Motor neuron (in vitro differentiated cells): ENCODE measurements at regions not wholly inside any gene's neighbourhood (a gene's known extent, or its start where the extent isn't known, plus 50 kb on each side); places are given as distances from the start of the nearest gene placed in this dataset.
A peak's percentile ranks its signal among the peaks of the same experiment; 100 is the strongest.
"Not testable (repeated sequence)": the region's sequence is repeated elsewhere in the genome, so short reads cannot be mapped to it uniquely, and the experiment has no call there.

Experiments used
- ATAC-seq, 8 experiments: fragments of 200-7000 bp; cut with Tn5 transposase; replicated peaks in 6 of 8; 2 replicates each; pipeline ENCODE4 v1.8.0; 2021; ENCODE audit warnings: mild to moderate bottlenecking in 8 of 8, moderate library complexity in 8 of 8
- H3K27ac ChIP-seq, 2 donors: fragments of 250-450 bp; sonication (Bioruptor Pico); 2 replicates each; pipeline ENCODE4 v1.9.0; 2021; ENCODE audit warnings: antibody characterized with exemption in 2 of 2, mild to moderate bottlenecking in 2 of 2, moderate library complexity in 1 of 2
- H3K4me1 ChIP-seq, 2 donors: fragments of 250-450 bp; sonication (Bioruptor Pico); replicated peaks in 1 of 2; 2 replicates each; pipeline ENCODE4 v1.6.1; 2021; ENCODE audit warnings: antibody characterized with exemption in 2 of 2, mild to moderate bottlenecking in 2 of 2, moderate library complexity in 1 of 2
- H3K4me3 ChIP-seq, 5 donors: fragments of 250-450 bp; sonication (Bioruptor Pico); 2 replicates each; pipeline ENCODE4 v1.9.0; 2021; ENCODE audit warnings: antibody characterized with exemption in 5 of 5, mild to moderate bottlenecking in 5 of 5, moderate library complexity in 4 of 5
- WGBS, 10 experiments: fragments of 450-650 bp; shearing (Covaris generic); methylation state at CpG; one replicate each; pipeline ENCODE4 v1.0.0; 2022; 5-methylcytosine and 5-hydroxymethylcytosine counted together
- in situ Hi-C, 9 experiments: fragments of 400-800 bp; cut with MboI; loops; one replicate each; pipeline ENCODE4 v1.15.0; 2021; ENCODE audit warnings: low sequenced_read_pairs in 9 of 9, low pct_unique_long_range_greater_than_20kb in 2 of 9; ENCODE audit not compliant: unreplicated experiment in 9 of 9

DNA sequence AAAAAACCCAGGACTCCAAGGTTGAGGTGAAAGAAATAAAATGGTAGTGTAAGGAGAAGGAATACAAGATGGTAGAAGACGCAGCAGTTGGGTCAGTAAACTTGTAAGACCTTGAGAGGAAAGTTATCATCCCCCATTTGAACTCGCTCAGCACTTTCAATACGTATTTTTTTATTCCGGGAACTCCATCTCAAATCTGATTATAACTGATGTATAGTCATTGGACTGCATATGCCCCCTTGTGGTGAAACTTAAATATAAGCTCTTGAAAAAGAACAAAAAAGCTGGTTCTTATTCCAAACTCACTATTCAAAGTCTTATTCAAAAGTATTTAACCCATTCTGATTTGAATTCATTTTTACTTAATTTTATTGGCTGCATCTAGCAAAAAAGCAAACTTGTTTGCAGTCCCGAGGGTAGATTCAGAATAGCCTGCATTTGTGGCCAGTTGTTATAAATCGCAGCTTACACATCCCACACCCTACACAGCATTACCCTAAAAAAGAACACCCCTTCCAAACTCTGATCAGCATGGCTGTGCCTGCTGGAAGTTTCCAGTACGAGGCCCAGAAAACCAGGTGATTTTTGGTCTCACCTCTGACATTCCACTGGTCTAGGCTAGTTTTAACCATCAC lies 118.0 kb downstream of the ESM1 start:
- peak in 3 of 8 experiments; percentile 42 to 70 (median 64) for ATAC-seq
- Histone ChIP-seq H3K27ac (no peak overlapping the region), H3K4me3 (no peak overlapping the region), H3K4me1 (no peaks in the 10 kb centered on the region)
- 0 to 52% (median 23%) methylated on average over 1 to 7 of the region's 7 CpGs for WGBS, 10 experiments
- in situ Hi-C loops, result loop anchor here in 4 of 9 experiments (25.0 kb wide), 1 partner anchor 355 kb away; the partner anchor contains the start of gene SNX18 (in 4 of the 4)

DNA sequence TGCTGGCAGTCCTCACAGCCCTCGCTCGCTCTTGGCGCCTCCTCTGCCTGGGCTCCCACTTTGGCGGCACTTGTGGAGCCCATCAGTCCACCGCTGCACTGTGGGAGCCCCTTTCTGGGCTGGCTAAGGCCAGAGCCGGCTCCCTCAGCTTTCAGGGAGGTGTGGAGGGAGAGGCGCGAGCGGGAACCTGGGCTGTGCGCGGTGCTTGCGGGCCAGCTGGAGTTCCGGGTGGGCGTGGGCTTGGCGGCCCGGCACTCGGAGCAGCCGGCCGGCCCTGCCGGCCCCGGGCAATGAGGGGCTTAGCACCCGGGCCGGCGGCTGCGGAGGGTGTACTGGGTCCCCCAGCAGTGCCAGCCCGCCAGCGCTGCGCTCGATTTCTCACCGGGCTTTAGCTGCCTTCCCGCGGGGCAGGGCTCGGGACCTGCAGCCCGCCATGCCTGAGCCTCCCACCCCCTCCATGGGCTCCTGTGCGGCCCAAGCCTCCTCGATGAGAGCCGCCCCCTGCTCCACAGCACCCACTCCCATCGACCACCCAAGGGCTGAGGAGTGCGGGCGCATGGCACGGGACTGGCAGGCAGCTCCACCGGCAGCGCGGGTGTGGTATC lies 120.4 kb downstream of the ESM1 start:
- not testable (repeated sequence) for H3K4me1 ChIP-seq, H3K27ac ChIP-seq, ATAC-seq, H3K4me3 ChIP-seq
- in situ Hi-C loops, result loop anchor here in 4 of 9 experiments (25.0 kb wide), 1 partner anchor 353 kb away; the partner anchor contains the start of gene SNX18 (in 4 of the 4)
- 90% methylated on average over 2 of the region's 44 CpGs; no CpG with 5 or more reads in 9 of the 10 experiments for WGBS, 10 experiments

- in situ Hi-C loops, result loop anchor here in 4 of 9 experiments (25.0 kb wide), 1 partner anchor 350 kb away; the partner anchor contains the start of gene SNX18 (in 4 of the 4)
- H3K4me1 ChIP-seq, result no peaks in the 10 kb centered on the region
- H3K4me3 ChIP-seq, result no peak overlapping the region
- ATAC-seq, result peak in 4 of 8 experiments; percentile 33 to 47 (median 42)
- WGBS, 10 experiments, result 36 to 93% (median 67%) methylated on average over 2 to 6 of the region's 7 CpGs; no CpG with 5 or more reads in 2 of the 10 experiments
- no peak overlapping the region for H3K27ac ChIP-seq
Measured at GRCh38 chr5:54862036-54862435, 123.4 kb downstream of the ESM1 start.

GRCh38 chr5:54861212-54861894 lies 124.0 kb downstream of the ESM1 start:
- in situ Hi-C loops, result loop anchor here in 4 of 9 experiments (25.0 kb wide), 1 partner anchor 349 kb away; the partner anchor contains the start of gene SNX18 (in 4 of the 4)
- ATAC-seq, result no peak
- 27 to 93% (median 59%) methylated on average over 2 to 4 of the region's 5 CpGs; no CpG with 5 or more reads in 2 of the 10 experiments for WGBS, 10 experiments
- no peak overlapping the region for H3K27ac ChIP-seq
- H3K4me1 ChIP-seq, result no peaks in the 10 kb centered on the region
- H3K4me3 ChIP-seq, result no peak overlapping the region

DNA sequence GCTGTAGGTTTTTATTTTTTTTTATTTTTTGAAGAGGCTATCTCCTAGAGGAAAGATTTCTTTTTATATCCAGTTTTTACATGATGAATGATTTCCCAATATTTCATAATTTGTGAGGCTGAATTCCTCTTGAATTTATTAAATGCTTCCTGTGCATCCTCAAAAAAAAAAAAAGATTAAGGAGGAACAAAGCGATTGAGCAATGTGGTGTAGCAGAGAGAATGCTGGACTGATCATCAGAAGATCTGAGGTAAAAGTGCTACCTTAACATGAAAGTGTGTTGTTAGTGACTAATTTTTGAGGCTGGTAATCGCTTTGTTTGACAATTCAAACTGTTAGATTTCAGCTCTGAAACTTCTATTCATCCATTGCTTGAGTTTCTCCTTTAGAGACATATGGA lies 125.1 kb downstream of the ESM1 start:
- H3K4me1 ChIP-seq, result no peaks in the 10 kb centered on the region
- in situ Hi-C loops, result loop anchor here in 4 of 9 experiments (25.0 kb wide), 1 partner anchor 348 kb away; the partner anchor contains the start of gene SNX18 (in 4 of the 4)
- 0 to 78% (median 67%) methylated on average over 2 of the region's 2 CpGs; no CpG with 5 or more reads in 1 of the 10 experiments for WGBS, 10 experiments
- H3K27ac ChIP-seq, result no peak overlapping the region
- ATAC-seq, result no peak
- H3K4me3 ChIP-seq, result no peak overlapping the region

DNA sequence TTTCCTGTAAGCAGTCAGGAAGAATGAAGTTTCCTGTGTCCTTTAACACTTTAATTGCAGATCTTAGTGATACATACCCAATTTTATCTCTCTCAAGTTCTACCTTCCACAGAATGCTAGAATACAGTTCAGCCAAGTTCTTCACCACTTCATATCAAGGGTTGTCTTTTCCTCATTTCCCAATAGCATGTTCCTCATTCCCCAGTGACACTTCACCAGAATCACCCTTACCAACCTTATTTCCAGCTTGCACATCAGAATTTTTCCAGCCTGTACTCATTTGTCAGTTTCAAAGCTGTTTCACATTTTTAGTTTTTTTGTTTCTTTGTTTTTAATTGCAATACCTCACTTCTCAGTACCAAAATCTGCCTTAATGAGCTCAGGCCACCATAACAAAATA lies 126.1 kb downstream of the ESM1 start:
- Histone ChIP-seq H3K4me3 (no peak overlapping the region), H3K27ac (no peak overlapping the region), H3K4me1 (no peaks in the 10 kb centered on the region)
- no peak for ATAC-seq
- in situ Hi-C loops, result loop anchor here in 6 of 9 experiments (10.0 to 25.0 kb wide), 2 partner anchors 345 to 347 kb away; partner anchors contain the start of gene SNX18 (in 6 of the 6)

GRCh38 chr5:54854883-54855581 lies 130.4 kb downstream of the ESM1 start:
- Histone ChIP-seq H3K4me1 (no peaks in the 10 kb centered on the region), H3K4me3 (no peak overlapping the region), H3K27ac (no peak overlapping the region)
- ATAC-seq, result no peak
- in situ Hi-C loops, result loop anchor here in 6 of 9 experiments (10.0 to 25.0 kb wide), 2 partner anchors 340 to 343 kb away; partner anchors contain the start of gene SNX18 (in 6 of the 6)
- WGBS, 10 experiments, result 39 to 100% (median 83%) methylated on average over 1 to 5 of the region's 5 CpGs

- no peak overlapping the region for H3K4me3 ChIP-seq
- in situ Hi-C loops, result loop anchor here in 6 of 9 experiments (10.0 to 25.0 kb wide), 2 partner anchors 337 to 340 kb away; partner anchors contain the start of gene SNX18 (in 6 of the 6)
- no peak for ATAC-seq
- no peak overlapping the region for H3K27ac ChIP-seq
- no peaks in the 10 kb centered on the region for H3K4me1 ChIP-seq
- 44 to 88% (median 63%) methylated on average over 1 to 3 of the region's 3 CpGs for WGBS, 10 experiments
Measured at GRCh38 chr5:54852007-54852406, 133.4 kb downstream of the ESM1 start.

GRCh38 chr5:54851449-54851848 lies 133.9 kb downstream of the ESM1 start:
- no peak for ATAC-seq
- WGBS, 10 experiments, result 0 to 83% (median 80%) methylated on average over 1 to 4 of the region's 4 CpGs; no CpG with 5 or more reads in 3 of the 10 experiments
- in situ Hi-C loops, result loop anchor here in 6 of 9 experiments (10.0 to 25.0 kb wide), 2 partner anchors 337 to 339 kb away; partner anchors contain the start of gene SNX18 (in 6 of the 6)
- Histone ChIP-seq H3K27ac (no peak overlapping the region), H3K4me1 (no peaks in the 10 kb centered on the region), H3K4me3 (no peak overlapping the region)

DNA sequence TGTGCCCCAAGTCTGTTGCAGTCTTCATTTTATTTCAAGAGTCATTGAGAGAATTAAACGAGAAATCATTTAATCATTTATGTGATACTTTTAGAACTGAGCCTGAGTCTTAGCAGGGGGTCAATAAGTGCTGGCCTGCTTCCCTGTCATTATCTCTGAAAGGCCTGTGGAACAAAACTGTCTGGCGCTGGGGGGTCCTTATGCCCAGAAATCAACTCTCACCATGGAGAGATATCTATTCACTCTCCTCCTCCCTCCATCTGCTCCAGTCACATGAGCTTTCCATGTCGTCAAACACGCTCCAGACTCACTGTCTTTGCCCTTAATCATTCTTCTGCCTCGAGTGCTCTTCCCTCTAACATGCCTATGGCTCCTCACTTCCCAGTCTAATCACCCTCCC lies 136.8 kb downstream of the ESM1 start:
- WGBS, 10 experiments, result 24 to 100% (median 78%) methylated on average over 1 to 5 of the region's 5 CpGs; no CpG with 5 or more reads in 2 of the 10 experiments
- in situ Hi-C loops, result loop anchor here in 3 of 9 experiments (10.0 to 25.0 kb wide), 2 partner anchors 311 to 324 kb away; no protein-coding TSS in a partner anchor

GRCh38 chr5:54845567-54845941 lies 139.8 kb downstream of the ESM1 start:
- 0 to 100% (median 50%) methylated on average over 1 to 3 of the region's 3 CpGs; no CpG with 5 or more reads in 1 of the 10 experiments for WGBS, 10 experiments
- Histone ChIP-seq H3K27ac (no peak overlapping the region), H3K4me3 (no peak overlapping the region), H3K4me1 (peaks cover 3 to 8% of the 10 kb centered on the region in 2 donors)
- in situ Hi-C loops, result loop anchor here in 3 of 9 experiments (10.0 to 25.0 kb wide), 2 partner anchors 308 to 321 kb away; no protein-coding TSS in a partner anchor
- peak in 3 of 8 experiments; percentile 52 to 87 (median 85) for ATAC-seq

More for the DNA sequence above, 136.8 kb downstream of the ESM1 start:
- Histone ChIP-seq H3K4me1 (peaks cover 3 to 8% of the 10 kb centered on the region in 2 donors), H3K27ac (no peak overlapping the region), H3K4me3 (no peak overlapping the region)
- no peak for ATAC-seq
